NCI-H345 treated with DMSO at 0.1 percent for 48 hours (cell line): ENCODE measurements at regions not wholly inside any gene's neighbourhood (a gene's known extent, or its start where the extent isn't known, plus 50 kb on each side); places are given as distances from the start of the nearest gene placed in this dataset.

Experiments
- DNase-seq: peaks from one replicate; lab custom pipeline; 2025; ENCODE audit not compliant: unreplicated experiment; lab: John Stamatoyannopoulos, UW

DNA sequence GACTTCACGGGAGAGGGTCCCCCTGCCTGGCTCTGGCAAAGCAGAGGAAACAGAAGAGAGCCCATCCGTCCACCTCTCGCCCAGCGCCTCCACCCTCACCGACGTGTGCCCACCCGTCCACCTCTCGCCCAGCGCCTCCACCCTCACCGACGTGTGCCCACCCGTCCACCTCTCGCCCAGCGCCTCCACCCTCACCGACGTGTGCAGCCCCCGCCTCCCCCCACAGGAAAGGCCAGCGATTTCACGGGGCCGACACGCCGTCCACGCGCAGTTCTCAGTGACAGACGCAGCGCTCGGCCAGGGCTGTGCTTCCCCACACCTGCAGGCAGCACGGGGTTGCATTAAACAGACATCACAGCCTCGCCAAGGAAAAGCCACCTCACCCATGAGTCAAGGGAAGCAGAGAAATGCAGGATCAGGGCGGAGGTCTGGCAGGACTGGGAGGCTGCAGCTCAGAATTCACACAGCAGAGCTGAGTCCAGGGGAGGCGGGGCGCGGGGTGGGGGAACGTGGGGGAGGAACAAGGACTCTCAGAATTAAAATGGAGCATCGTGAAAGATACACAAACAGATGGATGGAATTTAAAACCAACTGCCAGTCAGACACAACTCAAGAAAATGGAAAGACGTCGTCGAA, 377.7 kb downstream of the BRD1 start:
- DNase-seq: no peak

GRCh38 chr22:49449377-49449776, 378.3 kb downstream of the BRD1 start:
- DNase-seq: no peak

GRCh38 chr22:49448526-49448925, 379.1 kb downstream of the BRD1 start:
- no peak for DNase-seq

- DNase-seq: no peak
Observed at GRCh38 chr22:49447837-49448236, 379.8 kb downstream of the BRD1 start.

DNA sequence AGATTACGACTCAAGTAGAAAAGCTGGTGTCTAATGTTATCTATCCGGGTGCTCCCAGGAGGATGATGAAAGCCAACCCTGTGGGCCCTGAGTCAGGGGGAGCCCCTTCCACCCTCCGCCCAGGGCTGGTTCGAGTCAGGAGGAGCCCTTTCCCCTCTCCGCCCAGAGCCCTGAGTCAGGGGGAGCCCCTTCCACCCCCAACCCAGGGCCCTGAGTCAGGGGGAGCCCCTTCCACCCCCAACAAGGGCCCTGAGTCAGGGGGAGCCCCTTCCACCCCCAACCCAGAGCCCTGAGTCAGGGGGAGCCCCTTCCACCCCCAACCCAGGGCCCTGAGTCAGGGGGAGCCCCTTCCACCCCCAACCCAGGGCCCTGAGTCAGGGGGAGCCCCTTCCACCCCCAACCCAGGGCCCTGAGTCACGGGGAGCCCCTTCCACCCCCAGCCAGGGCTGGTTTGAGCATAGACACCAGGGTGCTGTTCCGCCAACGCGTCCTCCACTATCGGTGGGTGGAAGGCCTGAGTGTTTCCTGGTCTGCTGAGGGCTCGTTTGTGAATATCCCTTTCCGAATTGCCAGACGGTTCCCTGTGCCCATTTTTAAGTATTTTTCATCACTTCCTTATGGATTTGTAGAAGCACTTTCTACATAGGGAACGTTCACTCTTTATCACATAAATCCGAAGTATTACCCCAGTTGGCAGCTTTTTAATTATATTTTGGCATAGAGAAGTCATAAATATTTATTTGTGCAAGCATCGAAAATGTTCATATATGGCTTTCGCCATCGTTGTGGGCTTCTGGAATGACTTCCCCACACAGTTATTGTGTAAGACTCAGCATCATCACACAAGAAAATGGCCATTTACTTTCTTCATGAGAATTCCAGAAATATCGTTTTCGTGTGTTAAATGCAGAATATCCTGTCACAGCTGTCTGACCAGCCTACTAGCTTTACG, 380.6 kb downstream of the BRD1 start:
- DNase-seq: no peak

GRCh38 chr22:49446145-49446758, 381.4 kb downstream of the BRD1 start:
- DNase-seq: no peak

DNA sequence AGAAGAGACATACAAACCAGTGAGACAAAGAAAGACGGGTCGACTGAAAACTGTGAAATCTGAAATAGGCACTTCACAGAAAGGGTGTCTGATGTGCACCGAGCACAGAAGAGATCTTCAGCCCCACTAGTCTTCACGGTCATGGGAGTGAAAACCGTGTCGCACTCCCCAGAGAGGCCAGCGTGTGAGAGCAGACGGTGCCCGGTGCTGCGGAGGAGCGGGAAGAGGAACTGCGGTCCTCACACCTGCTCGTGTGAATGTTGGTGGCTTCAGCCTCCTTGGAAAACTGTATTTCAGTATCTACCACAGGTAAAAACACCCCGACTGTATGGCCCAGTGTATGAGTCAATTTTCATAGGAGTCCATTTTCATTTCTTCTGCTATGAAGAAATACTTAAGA, 382.9 kb downstream of the BRD1 start:
- DNase-seq: no peak

- DNase-seq: no peak
Observed at GRCh38 chr22:49440931-49441330, 386.7 kb downstream of the BRD1 start.

GRCh38 chr22:49439373-49439772, 388.3 kb downstream of the BRD1 start:
- no peak for DNase-seq

DNA sequence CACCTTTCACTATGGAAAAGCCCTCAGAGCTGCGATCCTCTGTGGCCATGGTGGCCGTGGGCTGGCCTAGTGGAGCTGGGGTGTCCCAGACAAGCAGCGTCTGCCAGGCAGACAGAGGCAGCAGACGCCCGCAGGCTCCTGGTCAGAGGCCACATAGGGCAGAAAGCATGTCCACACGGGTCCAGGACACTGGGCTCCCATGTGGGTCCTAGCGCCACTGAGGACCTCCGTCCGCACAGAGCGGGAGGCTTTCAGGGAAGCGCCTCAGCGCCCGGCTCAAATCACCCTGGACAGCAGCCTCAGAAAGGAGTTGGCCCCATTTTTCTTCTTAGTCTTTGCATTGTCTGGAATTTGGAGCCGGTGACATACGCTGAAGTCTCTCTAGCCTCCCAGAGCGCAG, 389.7 kb downstream of the BRD1 start:
- no peak for DNase-seq

DNA sequence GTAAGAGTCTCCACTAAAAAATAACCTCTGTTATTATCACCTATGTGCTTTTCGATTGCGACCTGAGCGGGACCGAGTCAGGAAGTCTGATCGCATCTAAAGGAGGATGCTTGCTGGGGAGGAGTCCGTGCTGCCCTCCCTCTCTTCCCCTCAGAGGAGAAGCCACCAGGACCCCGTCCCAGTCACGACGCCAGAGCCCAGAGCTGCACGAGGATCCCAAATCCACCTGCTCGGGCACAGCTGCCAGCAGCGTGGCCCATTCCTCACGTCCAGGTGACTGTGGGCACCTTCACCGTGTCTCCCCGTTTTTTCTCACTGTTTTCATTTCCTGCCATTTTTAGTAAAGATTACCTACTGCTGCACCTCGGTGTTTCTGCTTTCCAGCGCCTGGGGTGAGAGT, 390.3 kb downstream of the BRD1 start:
- DNase-seq: no peak

DNA sequence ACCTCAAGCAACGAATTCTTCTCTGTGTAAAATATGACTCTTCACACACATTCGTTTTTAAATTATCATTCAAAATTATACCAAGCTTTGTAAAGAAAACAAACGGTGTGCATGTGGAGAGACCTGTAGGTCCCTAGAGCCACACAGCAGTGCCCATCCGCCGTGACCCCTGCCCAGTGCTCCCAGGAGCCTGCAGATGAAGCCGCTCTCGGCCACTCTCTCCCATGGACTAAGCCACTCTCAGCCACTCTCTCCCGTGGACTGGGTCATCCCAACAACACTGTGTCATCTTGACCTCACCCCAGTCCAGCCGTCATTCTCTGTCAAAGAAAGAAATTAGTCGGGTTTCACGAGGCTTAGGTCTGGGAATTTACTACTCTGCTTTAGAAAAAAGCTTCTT, 391.6 kb downstream of the BRD1 start:
- no peak for DNase-seq

DNA sequence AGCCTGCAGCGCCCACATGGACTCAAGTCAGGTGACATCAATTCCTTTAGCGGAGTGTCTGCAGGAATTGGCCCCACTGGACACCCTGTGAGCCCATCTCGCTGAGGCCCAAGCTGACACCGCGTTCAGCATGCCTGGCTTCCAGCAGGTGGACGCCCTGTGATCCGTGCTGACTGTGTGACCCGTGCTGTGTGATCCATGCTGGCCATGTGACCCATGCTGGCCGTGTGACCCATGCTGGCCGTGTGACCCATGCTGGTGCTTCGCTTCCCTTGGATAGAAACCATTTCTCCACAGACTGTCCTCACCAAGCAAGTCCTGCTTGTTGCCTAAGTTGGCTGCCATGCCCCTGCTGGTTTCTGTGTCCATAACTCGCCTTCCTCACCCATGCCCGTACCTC, 392.1 kb downstream of the BRD1 start:
- DNase-seq: no peak

DNA sequence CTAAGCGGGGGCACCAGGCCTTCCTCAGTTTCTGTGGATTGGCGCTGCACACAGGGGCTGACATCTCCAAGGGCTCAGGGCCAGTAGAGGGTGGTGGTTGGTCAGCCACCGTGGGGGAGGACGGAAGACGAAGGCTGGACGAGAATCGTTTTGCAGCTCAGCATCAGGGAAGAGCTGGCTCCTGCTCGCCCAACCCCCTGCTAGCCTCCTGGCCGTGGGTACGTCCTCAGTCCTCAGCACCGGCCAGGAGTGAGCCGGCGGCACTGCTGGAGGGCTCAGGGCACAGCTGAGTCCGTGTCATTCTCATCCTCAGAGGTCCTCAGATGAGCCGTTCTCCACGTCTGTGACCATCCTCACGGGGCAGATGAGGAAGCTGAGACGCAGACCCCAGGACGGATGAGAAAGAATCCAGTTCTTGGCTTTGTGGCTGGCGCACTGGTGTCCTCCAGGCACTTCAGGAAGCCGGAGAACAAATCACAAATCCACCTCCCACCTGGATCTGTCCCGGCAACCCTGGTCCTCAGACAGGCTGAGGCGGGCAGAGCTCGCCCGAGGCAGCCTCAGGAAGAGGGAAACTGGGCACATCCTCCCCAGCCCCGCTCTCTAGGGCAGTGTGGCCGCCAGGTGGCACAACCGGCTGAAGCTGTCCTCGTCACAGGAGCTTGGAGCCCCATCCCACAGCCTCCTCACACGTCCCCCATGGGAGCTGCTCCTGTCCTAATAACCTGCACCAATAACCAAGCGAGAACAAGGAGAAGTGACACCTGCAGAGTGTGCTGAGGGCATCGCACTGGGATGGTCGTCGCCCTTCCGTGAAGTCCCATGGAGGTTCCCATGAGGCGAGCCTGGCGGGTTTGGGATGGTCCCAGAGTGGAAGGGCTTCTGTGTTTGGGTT, 393.7 kb downstream of the BRD1 start:
- DNase-seq: no peak

- no peak for DNase-seq
Observed at GRCh38 chr22:49432897-49433443, 394.7 kb downstream of the BRD1 start.

DNA sequence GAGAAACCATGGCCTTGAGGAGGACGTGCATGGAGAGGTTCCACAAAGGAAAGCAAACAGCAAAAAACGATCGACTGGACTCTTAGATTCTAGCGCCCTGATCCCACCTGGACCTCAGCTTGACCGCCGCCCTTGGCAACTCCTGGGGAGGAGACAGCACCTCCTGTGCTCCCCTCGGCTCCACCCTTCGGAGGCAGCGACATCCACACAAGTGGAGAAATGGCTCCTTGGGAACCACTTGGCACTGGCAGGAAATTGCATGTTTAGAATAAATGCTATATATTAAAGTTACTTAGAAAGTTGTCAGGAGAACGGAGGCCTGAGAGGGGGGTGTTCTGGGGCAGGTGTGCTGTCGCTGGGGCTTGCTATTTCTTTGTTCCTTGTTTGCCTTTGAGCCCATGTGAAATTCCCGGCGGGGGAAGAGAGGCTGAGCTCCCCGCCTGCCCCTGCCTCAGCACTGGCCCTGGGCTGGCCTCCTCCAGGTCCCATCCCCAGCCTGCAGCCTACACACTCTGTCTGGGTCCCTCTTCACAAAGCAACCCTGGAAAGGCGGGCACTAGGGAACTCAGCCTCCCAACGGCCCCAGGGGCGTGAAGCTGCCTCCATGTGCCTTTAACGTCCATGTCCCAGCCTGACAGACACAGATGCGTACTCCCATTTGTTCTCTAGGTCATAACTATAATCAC, 395.3 kb downstream of the BRD1 start:
- no peak for DNase-seq

- no peak for DNase-seq
Observed at GRCh38 chr22:49431551-49431950, 396.1 kb downstream of the BRD1 start.

GRCh38 chr22:49429066-49429465, 398.6 kb downstream of the BRD1 start:
- no peak for DNase-seq

GRCh38 chr22:49427941-49428340, 399.7 kb downstream of the BRD1 start:
- no peak for DNase-seq

GRCh38 chr22:49427341-49427740, 400.3 kb downstream of the BRD1 start:
- DNase-seq: no peak
